IMR-90 (cell line): ENCODE measurements at regions not wholly inside any gene's neighbourhood (a gene's known extent, or its start where the extent isn't known, plus 50 kb on each side); places are given as distances from the start of the nearest gene placed in this dataset.

Experiments
- ATAC-seq: fragments of 200-7000 bp; cut with Tn5 transposase; 2 replicates; pipeline ENCODE4 v1.9.1; 2020; ENCODE audit warnings: low read depth, mild to moderate bottlenecking, moderate library complexity
- BruUV-seq: library from RNA; stranded (reverse); fragments of 400-500 nt; replicated peaks from 2 replicates; lab custom pipeline; 2021; lab: Mats Ljungman, UMichigan
- CTCF ChIA-PET: fragments of 300-600 bp; formaldehyde crosslinking; extraction: SDS; loops from one replicate; lab custom pipeline; 2021; ENCODE audit warnings: antibody characterized with exemption; lab: Yijun Ruan, JAX
- POLR2A ChIA-PET: fragments of 300-600 bp; sonication (Branson Sonifier 250); formaldehyde crosslinking; loops from one replicate; lab custom pipeline; 2022; ENCODE audit warnings: antibody characterized with exemption; ENCODE audit not compliant: unreplicated experiment; lab: Charles Lee
- DNase-seq: peaks from one replicate; pipeline ENCODE4 v3.0.0; 2013
- H2AFZ ChIP-seq: replicated peaks from 2 replicates; pipeline ENCODE3; 2013; ENCODE audit warnings: low read length, mild to moderate bottlenecking; ENCODE audit not compliant: poor library complexity
- H2AK5ac ChIP-seq: 2 replicates; pipeline ENCODE4 v1.6.1; 2013; ENCODE audit warnings: low read depth, low read length, inconsistent platforms
- H2AK9ac ChIP-seq: replicated peaks from 2 replicates; pipeline ENCODE3; 2013; ENCODE audit warnings: mild to moderate bottlenecking, low read depth, low read length, moderate library complexity; ENCODE audit not compliant: poor library complexity
- H2BK120ac ChIP-seq: 2 replicates; pipeline ENCODE4 v1.6.1; 2013; ENCODE audit warnings: low read depth, low read length, inconsistent platforms
- H2BK15ac ChIP-seq: 3 replicates; pipeline ENCODE4 v1.6.1; 2013; ENCODE audit warnings: low read depth, low read length, inconsistent platforms
- H2BK20ac ChIP-seq: 2 replicates; pipeline ENCODE4 v1.6.1; 2013; ENCODE audit warnings: low read depth, mild to moderate bottlenecking, inconsistent platforms, low read length, moderate library complexity
- H2BK5ac ChIP-seq: 2 replicates; pipeline ENCODE4 v1.6.1; 2013; ENCODE audit warnings: mild to moderate bottlenecking, low read depth, low read length, inconsistent platforms; ENCODE audit not compliant: poor library complexity, severe bottlenecking
- H3K14ac ChIP-seq: replicated peaks from 2 replicates; pipeline ENCODE4 v1.6.1; 2013; ENCODE audit warnings: low read depth, low read length, inconsistent platforms
- H3K18ac ChIP-seq: 2 replicates; pipeline ENCODE4 v1.6.1; 2013; ENCODE audit warnings: low read depth, low read length, control low read depth
- H3K23ac ChIP-seq: 2 replicates; pipeline ENCODE4 v1.6.1; 2013; ENCODE audit warnings: low read depth, low read length, inconsistent platforms
- H3K27ac ChIP-seq: 2 replicates; pipeline ENCODE4 v1.5.1; 2013; ENCODE audit warnings: mild to moderate bottlenecking, control low read depth, low read length; ENCODE audit not compliant: insufficient read depth
- H3K27me3 ChIP-seq: 2 replicates; pipeline ENCODE4 v1.6.1; 2013; ENCODE audit warnings: low read length; ENCODE audit not compliant: control insufficient read depth, insufficient read depth
- H3K36me3 ChIP-seq: 2 replicates; pipeline ENCODE4 v1.6.1; 2013; ENCODE audit warnings: low read length, mixed read lengths; ENCODE audit not compliant: control insufficient read depth, insufficient read depth
- H3K4ac ChIP-seq: 2 replicates; pipeline ENCODE4 v1.6.1; 2013; ENCODE audit warnings: low read depth, low read length, inconsistent platforms
- H3K4me1 ChIP-seq: 2 replicates; pipeline ENCODE4 v1.6.1; 2013; ENCODE audit warnings: low read length, mixed read lengths; ENCODE audit not compliant: control insufficient read depth, insufficient read depth
- H3K4me2 ChIP-seq: 2 replicates; pipeline ENCODE4 v1.6.1; 2013; ENCODE audit warnings: low read depth, mild to moderate bottlenecking, control low read depth, low read length, moderate library complexity
- H3K4me3 ChIP-seq: 2 replicates; pipeline ENCODE4 v1.5.1; 2013; ENCODE audit warnings: low read depth, mild to moderate bottlenecking, control low read depth, low read length, moderate library complexity; ENCODE audit not compliant: insufficient read depth
- H3K56ac ChIP-seq: 2 replicates; pipeline ENCODE4 v1.6.1; 2013; ENCODE audit warnings: low read length, inconsistent platforms; ENCODE audit not compliant: insufficient read depth; ENCODE audit errors: extremely low read depth
- H3K79me1 ChIP-seq, 2 experiments: 2 replicates each; pipeline ENCODE4 v1.6.1; 2013; ENCODE audit warnings: low read length in 2 of 2, inconsistent platforms in 1 of 2, low read depth in 1 of 2
- H3K9ac ChIP-seq: 2 replicates; pipeline ENCODE4 v1.6.1; 2013; ENCODE audit warnings: low read depth, low read length, control low read depth
- H3K9me1 ChIP-seq: 2 replicates; pipeline ENCODE4 v1.6.1; 2013; ENCODE audit warnings: low read length, inconsistent platforms; ENCODE audit not compliant: insufficient read depth
- H3K9me3 ChIP-seq: 2 replicates; pipeline ENCODE4 v1.6.1; 2013; ENCODE audit warnings: low read length; ENCODE audit not compliant: control insufficient read depth, insufficient read depth
- H4K20me1 ChIP-seq: 2 replicates; pipeline ENCODE4 v1.6.1; 2013; ENCODE audit warnings: low read length, inconsistent platforms; ENCODE audit not compliant: insufficient read depth
- H4K5ac ChIP-seq: 2 replicates; pipeline ENCODE4 v1.6.1; 2013; ENCODE audit warnings: mild to moderate bottlenecking, low read depth, low read length, control low read depth
- H4K8ac ChIP-seq, 2 experiments: 2 replicates each; pipeline ENCODE4 v1.6.1; 2013; ENCODE audit warnings: low read depth in 2 of 2, low read length in 2 of 2, control low read depth in 1 of 2, inconsistent platforms in 1 of 2
- H4K91ac ChIP-seq: 2 replicates; pipeline ENCODE4 v1.6.1; 2013; ENCODE audit warnings: low read depth, low read length, inconsistent platforms; ENCODE audit not compliant: insufficient read depth
- BHLHE40 ChIP-seq: fragments of 150-350 bp; IDR thresholded peaks from 2 replicates; pipeline ENCODE4 v1.6.1; 2016; ENCODE audit warnings: mild to moderate bottlenecking, low read depth, low read length
- RAD21 ChIP-seq: IDR thresholded peaks from 2 replicates; pipeline ENCODE4 v1.6.1; 2012; ENCODE audit warnings: low read length, improper control_type of control experiment
- RCOR1 ChIP-seq: IDR thresholded peaks from 2 replicates; pipeline ENCODE4 v1.6.1; 2012; ENCODE audit warnings: mild to moderate bottlenecking, low read length, improper control_type of control experiment; ENCODE audit not compliant: insufficient replicate concordance
- SMC3 ChIP-seq: fragments of 150-350 bp; IDR thresholded peaks from 2 replicates; pipeline ENCODE4 v1.6.1; 2016; ENCODE audit warnings: low read depth, mild to moderate bottlenecking, antibody characterized with exemption, low read length, moderate library complexity
- WGBS, 2 experiments: methylation state at CpG; one replicate each; pipeline versions ENCODE4 v1.1.5 to v1.1.7; 2013; ENCODE audit warnings: missing lambda C conversion rate in 2 of 2; ENCODE audit not compliant: insufficient read length in 1 of 2; ENCODE audit errors: extremely low coverage in 2 of 2; 5-methylcytosine and 5-hydroxymethylcytosine counted together
- dilution Hi-C: fragments of 300-500 bp; cut with HindIII; formaldehyde crosslinking; loops from one replicate; pipeline ENCODE4 v1.14.3; 2018; ENCODE audit warnings: low sequenced_read_pairs; ENCODE audit not compliant: unreplicated experiment
- in situ Hi-C: fragments of 300-500 bp; cut with MboI; formaldehyde crosslinking; loops from 3 replicates; pipeline ENCODE4 v1.14.3; 2019; ENCODE audit warnings: low sequenced_read_pairs, inconsistent platforms, mixed read lengths
- intact Hi-C: fragments of 100-400 bp; cut with micrococcal nuclease; formaldehyde crosslinking; loops from 2 replicates; pipeline ENCODE4 v1.10.0; 2022
- TF ChIP-seq, protein P1 (sequence below): fragments of 150-350 bp; IDR thresholded peaks from 2 replicates; pipeline ENCODE4 v1.6.1; 2017; ENCODE audit warnings: mild to moderate bottlenecking, antibody characterized with exemption, low read length, low read depth

- no peak overlapping the region for H4K8ac ChIP-seq
- H3K27ac ChIP-seq = no peak overlapping the region
- DNase-seq (no peak), ATAC-seq (no peak)
- dilution Hi-C loops = no loop called here
- no peaks in the 10 kb centered on the region for H3K9me1 ChIP-seq
- no peak for TF ChIP-seq SMC3
- TF ChIP-seq, protein P1, sequence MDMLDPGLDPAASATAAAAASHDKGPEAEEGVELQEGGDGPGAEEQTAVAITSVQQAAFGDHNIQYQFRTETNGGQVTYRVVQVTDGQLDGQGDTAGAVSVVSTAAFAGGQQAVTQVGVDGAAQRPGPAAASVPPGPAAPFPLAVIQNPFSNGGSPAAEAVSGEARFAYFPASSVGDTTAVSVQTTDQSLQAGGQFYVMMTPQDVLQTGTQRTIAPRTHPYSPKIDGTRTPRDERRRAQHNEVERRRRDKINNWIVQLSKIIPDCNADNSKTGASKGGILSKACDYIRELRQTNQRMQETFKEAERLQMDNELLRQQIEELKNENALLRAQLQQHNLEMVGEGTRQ = no peak
- TF ChIP-seq RCOR1 = no peak
- TF ChIP-seq BHLHE40 = no peak
- no peak for TF ChIP-seq RAD21
- no peaks in the 10 kb centered on the region for H3K4me1 ChIP-seq
- H2AFZ ChIP-seq = no peak overlapping the region
- no peak overlapping the region for H2BK5ac ChIP-seq
- POLR2A ChIA-PET = no interaction called here
- BruUV-seq = no TSS peak
- H3K27me3 ChIP-seq = no peaks in the 10 kb centered on the region
- H2BK15ac ChIP-seq = no peak overlapping the region
- H2BK120ac ChIP-seq = no peak overlapping the region
- no peak overlapping the region for H3K4me2 ChIP-seq
- no peak overlapping the region for H2BK20ac ChIP-seq
- no peak overlapping the region for H2AK9ac ChIP-seq
- intact Hi-C loops = no loop called here
- H3K9me3 ChIP-seq = no peaks in the 10 kb centered on the region
- no peaks in the 10 kb centered on the region for H3K79me1 ChIP-seq
- no peak overlapping the region for H3K4me3 ChIP-seq
- H3K9ac ChIP-seq = no peak overlapping the region
- no peak overlapping the region for H3K56ac ChIP-seq
- H3K23ac ChIP-seq = no peak overlapping the region
- H4K91ac ChIP-seq = no peak overlapping the region
- H4K5ac ChIP-seq = no peak overlapping the region
- H3K4ac ChIP-seq = no peak overlapping the region
- H4K20me1 ChIP-seq = no peaks in the 10 kb centered on the region
- no peak overlapping the region for H2AK5ac ChIP-seq
- CTCF ChIA-PET = no interaction called here
- H3K18ac ChIP-seq = no peak overlapping the region
- H3K36me3 ChIP-seq = no peaks in the 10 kb centered on the region
- WGBS, 2 experiments = 73% methylated on average over 4 of the region's 7 CpGs; no CpG with 5 or more reads in 1 of the 2 experiments
- in situ Hi-C loops = no loop called here
- no peak overlapping the region for H3K14ac ChIP-seq
These were observed 138.1 kb upstream of the WWC1 start for GRCh38 chr5:168153263-168153875.
